ENCODE measurements at regions not wholly inside any gene's neighbourhood (a gene's known extent, or its start where the extent isn't known, plus 50 kb on each side); places are given as distances from the start of the nearest gene placed in this dataset.
A peak's percentile ranks its signal among the peaks of the same experiment; 100 is the strongest.

DNA sequence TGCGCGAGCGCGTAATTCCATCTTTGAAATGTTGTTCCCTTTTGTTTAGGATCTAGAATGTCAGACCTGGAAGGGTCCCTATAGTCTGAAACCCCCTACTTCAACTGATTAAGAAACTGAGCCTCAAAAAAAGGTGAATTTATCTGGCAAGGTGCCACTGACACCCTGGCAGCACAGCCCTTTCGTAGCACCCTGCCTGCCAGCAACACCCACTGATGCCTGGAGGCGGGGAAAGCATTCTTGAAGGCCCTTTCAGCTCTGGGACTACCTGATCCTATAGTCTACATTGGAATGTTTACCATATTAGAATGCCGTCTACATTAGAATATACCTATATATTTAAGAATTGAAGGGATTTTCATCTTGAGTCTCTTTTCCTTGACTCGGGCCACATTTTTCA is 542.3 kb downstream of the BUD13 start:
- no peak for DNase-seq

DNA sequence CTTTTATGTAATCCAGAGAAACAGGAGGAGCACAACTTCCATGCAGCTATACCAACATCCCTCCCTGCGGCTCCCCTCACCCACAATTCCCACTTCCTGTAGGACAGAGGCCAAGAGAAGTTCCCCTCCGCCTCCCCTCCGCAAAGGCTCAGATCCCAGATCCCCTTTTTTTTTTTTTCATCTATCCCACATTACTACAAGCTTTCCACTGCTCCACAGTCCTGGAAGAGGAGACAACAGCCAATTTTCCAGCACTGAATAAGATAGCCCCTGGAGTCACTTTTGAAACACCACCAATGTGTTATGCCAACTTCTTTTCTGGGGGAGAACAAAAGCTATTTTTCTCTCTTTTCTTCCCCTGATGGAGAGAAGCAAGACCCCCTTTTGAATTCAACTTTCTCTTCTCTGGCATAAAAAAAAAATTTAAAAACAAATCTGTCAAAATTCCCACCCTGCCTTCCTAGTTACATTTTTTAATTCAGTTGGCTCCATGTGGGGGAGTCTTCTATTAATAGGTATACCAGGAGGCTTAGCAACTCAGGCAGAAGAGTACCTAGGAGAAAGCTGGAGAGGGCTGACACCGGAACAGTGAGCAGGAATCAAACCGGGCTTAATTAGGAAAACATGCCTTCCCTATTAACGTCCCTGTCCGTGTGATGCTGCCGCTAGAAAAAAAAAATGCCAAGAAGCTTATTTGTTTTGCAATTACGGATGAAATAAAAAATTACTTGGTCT is 543.4 kb downstream of the BUD13 start:
- no peak for DNase-seq

DNA sequence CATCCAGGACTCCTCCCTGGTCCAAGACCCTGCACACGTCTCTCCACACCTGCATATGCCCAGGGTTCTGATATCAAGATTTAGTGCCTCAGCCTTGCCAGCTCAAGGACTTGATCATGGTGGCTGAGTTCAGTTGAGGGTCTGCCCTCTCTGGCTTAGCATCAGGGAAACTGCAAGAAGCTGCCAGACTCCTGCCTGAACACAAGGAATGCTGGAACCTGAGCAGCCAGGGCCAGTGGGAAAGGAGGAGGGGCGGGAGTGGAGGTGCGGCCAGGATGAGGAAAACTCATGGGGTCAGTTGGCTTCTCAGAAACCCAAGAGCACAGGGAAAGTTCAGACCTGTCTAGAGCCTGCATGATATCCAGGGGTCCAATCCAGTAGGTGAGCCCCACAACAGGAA is 546.1 kb downstream of the BUD13 start:
- DNase-seq, result no peak

DNA sequence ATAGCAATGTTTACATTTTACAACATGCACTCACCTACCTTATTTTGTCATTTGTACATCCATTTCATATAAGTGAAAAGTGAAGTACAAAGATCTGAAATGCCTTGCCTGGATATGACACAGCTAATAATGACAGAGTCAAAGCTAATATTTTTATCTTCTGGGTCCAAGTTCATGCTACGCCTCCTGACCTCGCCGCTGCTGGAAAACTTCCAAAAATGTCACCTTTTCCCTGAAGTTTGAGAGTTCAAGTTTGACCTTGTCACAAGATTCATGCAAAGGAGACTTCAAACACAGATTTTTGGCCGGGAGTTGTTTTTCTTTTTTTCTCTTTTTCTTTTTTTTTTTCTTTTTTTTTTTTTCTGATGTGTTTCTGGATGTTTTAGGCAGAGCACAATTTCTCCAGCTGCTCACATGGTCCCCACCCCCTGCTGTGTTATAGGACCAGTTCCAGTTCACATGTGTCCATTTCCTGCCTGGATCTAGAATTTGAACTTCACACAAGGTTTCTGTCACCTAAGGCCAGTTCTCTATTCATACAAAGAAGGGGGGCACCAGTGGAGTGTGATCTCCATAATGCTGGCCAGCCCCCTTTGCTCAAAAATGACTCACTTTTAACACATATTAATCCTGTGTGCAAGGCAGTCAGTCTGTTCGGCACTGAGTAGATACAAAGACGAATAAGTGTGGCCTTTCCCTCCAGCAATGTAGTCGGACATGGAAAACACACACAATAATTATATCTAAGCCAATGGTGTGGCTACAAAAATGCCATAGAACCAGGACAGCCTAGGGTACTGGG is 546.8 kb downstream of the BUD13 start:
- no peak for DNase-seq

DNA sequence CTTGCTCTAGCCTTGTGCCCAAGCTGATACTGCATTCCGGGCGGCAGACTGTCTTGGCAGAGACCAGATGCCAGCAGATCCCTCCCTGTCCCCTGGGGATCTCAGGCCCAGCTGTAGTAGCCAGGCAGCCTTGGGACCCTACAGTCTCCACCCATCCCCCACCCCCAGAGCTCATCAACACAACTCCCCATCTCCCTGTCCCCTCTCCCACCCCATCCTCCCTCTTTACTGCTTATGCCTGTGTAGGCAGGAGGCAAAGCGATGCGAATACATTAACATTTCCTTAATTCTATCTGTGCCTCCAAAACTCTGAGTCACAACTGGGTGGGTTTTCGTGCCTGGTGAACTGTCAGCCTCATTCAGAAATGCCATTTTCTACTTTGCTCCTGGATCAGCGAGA is 547.6 kb downstream of the BUD13 start:
- no peak for DNase-seq

DNA sequence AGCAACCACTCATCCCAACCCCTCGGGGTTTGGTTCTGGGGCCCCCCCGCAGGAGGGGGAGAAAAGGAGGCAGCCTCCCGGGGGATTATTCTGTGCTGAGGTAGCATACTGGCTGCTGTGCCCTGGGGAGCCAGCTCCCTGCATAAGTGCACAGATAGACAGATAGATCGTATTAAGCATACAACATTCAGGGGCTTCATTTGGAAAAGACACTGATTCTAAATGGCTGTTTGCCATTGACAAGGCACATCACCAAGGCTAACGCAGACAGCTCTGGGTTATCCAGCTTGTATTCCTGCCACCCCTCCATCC is 547.9 kb downstream of the BUD13 start:
- no peak for DNase-seq

DNA sequence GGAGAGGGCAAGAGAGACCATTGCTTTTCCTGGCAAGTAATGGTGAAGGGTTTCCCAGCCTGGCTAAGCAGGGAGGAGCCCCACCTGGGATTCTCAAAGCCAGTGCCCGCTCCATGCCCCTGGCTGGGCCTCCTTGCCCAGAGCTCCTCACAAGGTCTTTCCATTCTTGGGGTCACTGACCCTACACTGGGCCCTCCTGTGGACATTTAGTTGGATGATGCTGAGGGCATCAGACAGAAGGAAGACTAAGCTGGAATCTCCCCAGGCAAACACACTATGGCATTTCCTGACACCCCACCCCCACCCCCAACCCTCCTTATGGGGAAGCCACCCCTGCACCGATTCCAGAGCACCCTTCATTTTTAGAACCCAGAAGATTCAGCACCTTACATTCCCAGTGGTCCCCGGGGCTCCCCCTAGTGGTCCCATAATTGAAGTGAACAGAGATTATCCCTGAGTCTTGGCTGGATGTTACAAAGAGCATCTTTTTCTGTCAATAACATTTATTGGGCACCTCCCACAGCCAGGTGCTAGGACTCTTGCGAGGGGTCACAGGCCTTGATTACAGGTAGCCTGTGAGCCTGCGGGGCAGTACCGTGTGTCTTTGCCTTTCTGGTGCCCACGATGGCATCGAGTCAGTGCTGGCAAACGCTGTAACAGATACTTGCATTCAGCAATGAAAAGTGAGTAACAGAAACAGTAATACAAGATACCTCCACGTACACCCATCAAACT is 548.5 kb downstream of the BUD13 start:
- DNase-seq, result peak; percentile 61

DNA sequence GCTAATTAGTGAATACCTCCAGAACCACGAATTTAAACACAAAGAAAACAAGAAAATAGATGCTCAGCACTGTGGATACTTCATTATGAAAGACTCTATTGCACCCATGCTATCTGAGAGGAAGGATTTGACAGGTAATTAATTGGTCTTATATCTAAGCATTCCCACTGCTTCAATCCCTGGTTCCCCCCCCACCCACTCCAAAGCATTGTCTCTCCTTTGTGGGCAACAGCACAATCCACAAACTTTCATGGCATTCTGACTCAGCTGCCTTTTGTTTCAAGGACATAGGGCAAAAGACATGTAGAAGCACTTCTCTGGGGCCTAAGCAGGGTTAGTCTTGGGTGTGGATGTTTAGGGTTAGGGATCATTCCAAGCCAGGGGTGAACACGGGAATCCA is 551.4 kb downstream of the BUD13 start:
- DNase-seq, result no peak

DNA sequence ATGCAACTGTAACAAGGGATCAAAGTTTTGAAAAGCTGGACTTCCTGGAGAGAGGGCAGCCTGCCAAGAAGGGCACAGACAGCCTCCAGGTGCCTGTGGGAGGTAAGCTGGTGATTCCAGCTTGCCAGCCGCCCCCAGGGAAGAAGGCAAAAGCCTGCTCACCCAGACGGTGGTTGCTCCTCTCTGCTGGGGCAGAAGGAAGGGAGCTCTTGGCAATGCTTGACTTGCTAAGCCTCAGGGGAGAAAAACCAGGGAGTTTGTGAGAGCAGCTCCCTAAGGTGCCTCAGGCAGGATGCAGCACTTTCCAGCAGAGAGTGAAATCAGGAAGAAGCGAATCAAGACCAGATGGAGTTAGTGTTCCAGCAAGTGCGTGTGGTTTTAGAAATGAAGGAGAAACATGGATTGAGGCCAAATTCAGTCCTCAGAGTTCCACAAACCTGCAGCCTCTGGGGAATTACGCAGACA is 553.6 kb downstream of the BUD13 start:
- DNase-seq, result no peak

DNA sequence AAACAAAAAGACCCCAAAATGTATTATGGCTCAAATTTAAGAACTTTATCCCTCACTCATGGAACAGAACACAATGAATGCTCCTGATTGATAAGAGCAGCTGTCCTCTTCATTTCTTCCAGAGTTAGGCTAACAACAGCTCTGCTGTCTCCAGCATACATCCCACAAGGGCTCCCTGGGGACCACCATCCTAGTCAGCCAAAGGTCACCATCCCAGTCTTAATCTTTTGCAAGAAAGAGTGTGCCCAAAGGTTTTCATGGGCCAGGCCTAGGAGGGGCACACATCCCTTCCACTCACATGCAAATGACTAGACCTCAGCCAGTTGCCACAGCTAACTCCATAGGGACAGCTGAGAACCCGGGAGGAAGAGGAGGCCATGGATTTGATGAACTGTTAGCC is 555.3 kb downstream of the BUD13 start:
- no peak for DNase-seq

DNA sequence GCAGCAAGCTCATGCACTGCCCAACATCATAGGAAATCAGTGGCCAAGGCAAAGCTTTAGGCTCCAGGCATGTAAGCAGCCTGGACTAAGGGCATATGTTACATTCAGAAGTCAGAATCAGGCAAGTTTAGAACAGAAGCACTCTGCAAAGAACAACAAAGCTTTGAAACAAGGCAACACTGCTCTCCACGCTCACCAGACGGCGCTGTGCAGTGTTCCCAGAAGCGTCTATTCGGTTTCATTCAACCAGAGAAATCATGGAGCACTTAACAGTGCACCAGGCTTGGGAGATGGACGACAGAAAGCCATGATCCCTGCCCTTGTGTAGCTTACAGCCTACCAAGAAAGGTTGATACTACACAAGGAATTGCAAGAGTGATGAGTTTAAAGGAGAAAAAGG is 555.8 kb downstream of the BUD13 start:
- DNase-seq, result peak; percentile 61

DNA sequence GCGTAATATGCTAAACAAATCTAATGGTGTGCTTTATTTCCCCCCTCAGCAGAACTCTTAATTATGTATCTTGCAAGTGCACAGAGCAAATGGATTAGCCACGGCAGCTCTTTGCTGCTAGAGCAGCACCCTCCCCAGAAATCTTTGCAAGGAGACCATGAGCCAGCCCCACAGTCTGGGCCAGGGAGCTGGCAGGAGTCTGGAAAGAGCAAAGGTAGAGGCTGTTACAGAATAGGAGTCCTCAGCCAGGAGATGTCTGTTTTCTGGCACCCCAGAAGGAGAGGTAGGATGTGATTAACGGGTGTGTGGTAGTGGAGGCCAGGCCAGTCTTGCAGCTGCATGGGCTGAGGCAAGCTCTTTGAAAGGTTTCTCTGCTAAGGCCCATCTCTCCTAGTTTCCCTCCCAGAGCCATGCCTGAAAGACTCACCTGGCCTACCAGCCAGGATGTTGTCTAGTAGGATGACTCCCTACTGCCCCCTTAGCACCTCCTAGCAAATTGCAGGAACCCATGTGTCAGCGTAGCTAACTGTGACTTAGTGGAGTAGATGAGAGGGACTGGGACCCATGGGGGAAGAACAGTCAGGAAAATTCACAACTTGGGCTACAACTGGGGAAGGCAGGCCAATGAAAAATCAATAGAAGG is 557.2 kb downstream of the BUD13 start:
- no peak for DNase-seq

DNA sequence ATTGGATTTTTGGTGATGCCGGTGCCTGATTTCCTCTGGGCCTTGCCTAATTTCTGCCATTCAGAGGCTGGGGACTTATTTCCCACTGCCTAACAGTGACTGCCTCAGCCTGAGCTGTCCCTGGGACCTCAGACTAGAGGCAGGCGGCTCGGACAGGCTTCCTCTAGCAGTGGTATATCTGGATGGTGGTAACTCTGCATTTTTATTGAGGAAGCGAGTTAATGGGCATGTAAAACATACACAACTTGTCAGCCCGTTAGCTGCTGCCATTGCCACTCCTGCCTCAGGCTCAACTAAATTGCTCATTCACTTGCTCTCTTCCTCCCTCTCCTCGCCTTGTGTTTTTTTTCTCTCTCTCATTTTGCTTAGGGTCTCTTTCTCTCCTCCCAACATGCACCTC is 561.6 kb downstream of the BUD13 start:
- DNase-seq, result no peak

DNA sequence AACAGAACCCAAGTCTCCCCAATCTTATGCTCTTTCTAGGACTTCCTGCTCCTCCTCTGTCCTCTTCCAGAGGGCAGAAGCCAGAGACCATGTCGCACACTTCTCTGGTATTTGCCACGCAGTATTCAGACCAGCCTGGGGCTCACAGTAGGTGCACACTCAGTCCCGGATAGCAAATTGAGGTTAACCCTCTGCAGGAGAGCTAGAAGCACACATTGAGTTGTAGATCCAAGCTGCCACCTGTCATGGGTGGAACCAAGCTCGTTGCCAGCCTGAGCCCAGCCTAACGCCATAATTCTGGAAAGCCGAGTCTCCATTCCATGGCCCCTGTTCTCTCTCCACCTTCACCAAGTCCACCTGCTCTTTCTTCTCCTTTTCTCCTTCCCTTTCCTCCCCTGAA is 562.1 kb downstream of the BUD13 start:
- no peak for DNase-seq

DNA sequence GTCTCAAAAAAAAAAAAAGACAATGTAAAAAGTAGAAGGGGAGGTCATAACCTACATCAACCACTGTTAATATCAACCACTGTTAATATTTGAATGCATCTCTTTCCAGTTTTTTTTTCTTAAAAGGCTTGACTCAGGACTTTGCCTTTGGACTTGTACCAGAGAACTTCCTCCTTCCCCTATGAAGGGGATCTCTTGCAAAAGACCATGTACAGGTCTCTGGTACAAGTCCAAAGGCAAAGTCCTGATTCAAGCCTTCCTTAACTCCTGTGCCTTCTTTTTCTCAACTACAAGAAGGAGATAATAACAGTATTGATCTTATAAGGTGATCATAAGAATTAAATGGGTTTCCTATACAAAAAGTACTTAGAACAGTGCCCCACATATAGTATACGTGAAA is 563.5 kb downstream of the BUD13 start:
- DNase-seq, result no peak

DNA sequence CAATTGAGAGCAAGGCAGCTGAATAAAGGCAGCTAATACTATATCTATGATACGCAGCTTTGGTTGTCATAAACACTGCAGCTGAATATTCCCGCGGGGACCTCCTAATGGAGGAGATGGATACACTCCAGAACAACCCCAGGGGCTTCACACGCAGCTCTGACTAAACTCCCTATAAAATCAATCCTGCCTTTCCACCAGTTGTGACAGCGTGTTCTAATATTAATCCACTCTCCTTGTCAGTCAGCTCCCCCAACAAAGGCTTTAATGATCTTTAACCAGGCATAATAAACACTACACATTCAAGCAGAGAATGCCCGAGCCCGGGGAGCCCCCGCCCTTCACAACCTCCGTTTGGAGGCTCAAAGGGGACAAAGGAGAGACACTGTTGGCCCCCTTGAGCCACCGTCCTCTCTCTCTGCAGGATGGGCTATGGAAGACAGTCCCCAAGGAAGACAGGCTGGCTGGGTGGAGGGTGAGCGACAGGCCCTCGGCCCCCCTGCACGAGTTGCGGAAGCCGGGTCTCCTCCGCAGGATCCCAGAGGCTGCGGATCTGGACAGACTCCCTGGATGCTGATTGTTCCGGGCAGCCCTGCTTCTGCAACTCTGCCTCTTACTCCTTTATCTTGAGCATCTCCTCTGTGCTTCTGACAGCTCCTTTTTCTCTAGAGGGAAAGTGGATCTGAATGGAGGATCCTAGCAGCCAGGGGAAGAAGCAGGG is 565.2 kb downstream of the BUD13 start:
- DNase-seq, result no peak

DNA sequence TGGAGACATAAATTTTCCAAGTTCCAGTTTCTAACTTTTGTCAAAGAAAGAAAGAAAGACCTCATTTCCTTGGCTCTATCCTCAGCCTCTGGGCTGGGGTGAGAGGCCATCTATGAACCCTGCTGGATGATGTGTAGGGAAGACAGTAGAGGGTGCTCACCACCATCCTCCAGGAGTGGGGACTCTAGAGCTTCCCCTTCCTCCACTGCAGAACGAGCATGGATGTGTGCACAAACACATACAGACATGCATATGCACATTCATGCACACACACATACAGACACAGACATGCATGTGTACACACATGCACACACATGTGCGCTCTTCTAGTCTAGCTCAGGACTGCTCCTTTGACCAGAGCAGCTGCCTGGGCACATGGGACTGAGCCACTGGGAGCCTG is 565.8 kb downstream of the BUD13 start:
- no peak for DNase-seq

DNA sequence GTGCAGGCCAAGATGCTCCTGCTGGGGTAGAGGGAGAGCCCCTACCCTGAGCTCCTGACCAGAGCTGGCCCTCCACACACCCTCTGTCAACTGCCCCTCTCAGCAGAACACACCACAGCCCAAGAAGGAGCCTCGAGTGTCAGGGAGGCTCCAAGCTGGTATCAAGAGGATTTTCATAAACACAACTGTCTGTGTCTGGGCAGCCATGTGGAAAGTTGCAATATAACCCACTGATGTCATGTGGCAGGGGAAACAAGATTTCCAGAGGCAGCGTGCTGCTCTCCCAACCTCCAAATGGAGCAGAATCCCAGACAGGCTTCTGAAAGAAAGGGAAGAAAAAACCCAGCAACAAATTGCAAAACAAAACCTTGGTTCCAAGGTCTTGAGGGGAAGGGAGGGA is 569.9 kb downstream of the BUD13 start:
- no peak for DNase-seq

DNA sequence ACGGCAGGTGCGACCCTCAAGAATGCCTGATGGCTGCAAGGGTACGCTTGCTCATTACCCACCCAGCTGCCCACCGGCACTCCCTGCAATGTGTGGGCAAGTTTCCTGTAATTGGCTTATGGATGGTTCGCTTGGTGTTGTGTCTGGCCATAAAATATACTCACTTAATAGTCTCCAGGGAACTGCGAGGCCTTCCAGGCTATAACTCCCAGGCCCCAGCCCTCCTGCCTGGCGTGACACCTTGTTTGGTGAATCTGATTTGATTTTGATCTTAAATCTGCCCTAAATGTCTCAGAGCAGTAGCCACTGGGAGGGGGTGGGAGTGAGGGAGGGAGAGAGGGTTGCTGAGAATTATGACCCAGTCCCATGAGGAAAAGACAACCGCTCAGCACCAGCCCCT is 572.2 kb downstream of the BUD13 start:
- DNase-seq, result no peak

DNA sequence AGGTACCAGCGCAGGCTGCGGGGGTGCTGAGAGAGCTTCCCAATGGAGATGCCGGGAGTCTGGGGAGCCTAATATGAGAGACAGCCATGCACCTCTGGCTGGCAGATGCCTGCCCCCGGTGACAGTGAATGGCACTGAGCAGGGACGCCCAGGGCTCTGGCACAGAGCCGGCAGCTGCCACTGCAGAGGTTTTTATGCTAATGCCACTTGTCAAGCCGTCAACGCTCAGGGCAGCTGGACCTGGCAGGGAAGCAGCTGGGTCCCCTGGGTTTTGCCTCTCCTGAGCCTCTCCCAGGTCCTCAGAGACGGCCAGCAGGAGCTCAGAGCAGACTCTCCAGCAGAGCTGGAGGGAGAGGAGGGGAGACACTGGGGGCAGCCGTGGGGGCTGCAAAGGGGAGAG is 573.6 kb downstream of the BUD13 start:
- DNase-seq, result no peak

DNA sequence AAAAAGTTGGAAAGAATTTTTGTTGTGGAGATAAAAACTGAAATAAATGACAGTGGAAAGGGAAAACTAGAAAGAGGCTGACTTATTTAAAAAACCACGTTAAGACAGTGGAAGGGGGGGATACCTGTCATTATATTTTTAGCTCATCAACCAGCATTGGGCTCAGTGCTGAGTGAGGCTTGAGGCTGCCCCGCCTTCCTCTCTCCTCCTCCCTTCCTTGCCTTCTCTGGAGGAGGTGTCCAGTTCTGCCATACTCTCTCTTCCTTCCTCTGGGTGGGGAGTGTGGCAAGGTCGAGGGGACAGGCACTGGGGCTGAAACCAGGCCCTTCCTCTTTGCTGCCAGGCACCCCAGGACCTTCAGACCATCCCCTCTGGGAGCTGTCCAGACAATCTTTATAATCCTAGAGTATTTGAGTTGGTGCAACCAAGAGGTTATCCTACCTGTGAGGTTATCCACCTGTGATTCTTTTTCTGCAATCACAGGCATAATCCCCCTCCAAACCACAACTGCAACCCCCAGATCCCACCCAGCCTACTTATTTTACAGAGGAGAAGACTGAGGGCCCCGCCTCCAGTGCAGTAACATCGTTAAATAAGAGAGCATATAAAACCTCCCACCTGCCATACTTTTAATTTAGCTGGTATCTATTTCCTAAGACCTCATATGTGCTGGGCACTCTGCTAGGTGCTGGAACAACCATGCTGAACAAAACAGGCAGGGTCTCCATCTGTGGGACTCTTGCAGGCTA is 578.5 kb downstream of the BUD13 start:
- DNase-seq, result no peak
